ENCODE measurements at regions not wholly inside any gene's neighbourhood (a gene's known extent, or its start where the extent isn't known, plus 50 kb on each side); places are given as distances from the start of the nearest gene placed in this dataset.

GRCh38 chr18:60965856-60966255 lies 367.4 kb upstream of the CDH20 start:
- CTCF ChIA-PET = no interaction called here
- POLR2A ChIA-PET = no interaction called here
- DNase-seq (ENCODE audit: low read depth in 1 of 2, low spot score in 1 of 2) (no peak), FAIRE-seq (no peak), ATAC-seq (no peak)
- TF ChIP-seq KDM1A (IDR thresholded peaks at IDR 0.05; ENCODE audit: low read depth) = no peak
- TF ChIP-seq ZSCAN20 (CRISPR knock-in tag; IDR thresholded peaks at IDR 0.05) = no peak
- TF ChIP-seq E2F6 (IDR thresholded peaks at IDR 0.05; ENCODE audit: borderline replicate concordance, low read depth) = no peak
- no peak for TF ChIP-seq POLR2AphosphoS2 (conservative IDR thresholded peaks at IDR 0.05; ENCODE audit: low read length)
- TF ChIP-seq POLR2A (IDR thresholded peaks at IDR 0.05; ENCODE audit: low read length) = no peak
- no peak for TF ChIP-seq NR3C1 (IDR thresholded peaks at IDR 0.05)
- no peak for TF ChIP-seq MAFK (IDR thresholded peaks at IDR 0.05; ENCODE audit: partially characterized antibody)
- TF ChIP-seq HDAC2 (IDR thresholded peaks at IDR 0.05) = no peak
- TF ChIP-seq EHMT2 (IDR thresholded peaks at IDR 0.05; ENCODE audit: low read depth) = no peak
- no peak for TF ChIP-seq RFX5 (IDR thresholded peaks at IDR 0.05)
- no peak for TF ChIP-seq CEBPB (IDR thresholded peaks at IDR 0.05)
- TF ChIP-seq NPAS2 (CRISPR knock-in tag; IDR thresholded peaks at IDR 0.05; ENCODE audit: borderline replicate concordance) = no peak
- TF ChIP-seq ATOH8 (CRISPR knock-in tag; IDR thresholded peaks at IDR 0.05; ENCODE audit: low read depth) = no peak
- TF ChIP-seq JUN (IDR thresholded peaks at IDR 0.05) = no peak
- TF ChIP-seq HOXA7 (CRISPR knock-in tag; IDR thresholded peaks at IDR 0.05) = no peak
- no peak for TF ChIP-seq TFCP2L1 (CRISPR knock-in tag; IDR thresholded peaks at IDR 0.05)
- no peak for TF ChIP-seq CHD4 (IDR thresholded peaks at IDR 0.05; ENCODE audit: borderline replicate concordance)
- TF ChIP-seq RCOR1 (IDR thresholded peaks at IDR 0.05; ENCODE audit: low read depth, low read length) = no peak
- no peak for TF ChIP-seq CBX2 (IDR thresholded peaks at IDR 0.05; ENCODE audit: borderline replicate concordance, low read depth)
- no peak for TF ChIP-seq CBX8 (IDR thresholded peaks at IDR 0.05)
- Histone ChIP-seq H3K4me3 (no peak overlapping the region), H3K9me3 (no peaks in the 10 kb centered on the region), H3K4me2 (no peak overlapping the region), H3K4me1 (no peaks in the 10 kb centered on the region), H3K27ac (no peak overlapping the region)

GRCh38 chr18:60966876-60967275 lies 366.4 kb upstream of the CDH20 start:
- Histone ChIP-seq H3K4me1 (no peaks in the 10 kb centered on the region), H3K27ac (no peak overlapping the region), H3K4me2 (no peak overlapping the region), H3K4me3 (no peak overlapping the region), H3K9me3 (no peaks in the 10 kb centered on the region)
- POLR2A ChIA-PET = no interaction called here
- DNase-seq (ENCODE audit: low read depth in 1 of 2, low spot score in 1 of 2) (no peak), ATAC-seq (no peak), FAIRE-seq (no peak)
- TF ChIP-seq NR3C1 (IDR thresholded peaks at IDR 0.05) (no peak), FOSL2 (IDR thresholded peaks at IDR 0.05) (no peak), FOSL2 (CRISPR knock-in tag; IDR thresholded peaks at IDR 0.05) (no peak), USF2 (IDR thresholded peaks at IDR 0.05) (no peak), JUN (IDR thresholded peaks at IDR 0.05) (no peak), HOXA7 (CRISPR knock-in tag; IDR thresholded peaks at IDR 0.05) (no peak), CBX8 (IDR thresholded peaks at IDR 0.05) (no peak), CEBPB (IDR thresholded peaks at IDR 0.05) (no peak), TP53 (CRISPR knock-in tag; IDR thresholded peaks at IDR 0.05) (no peak), ATOH8 (CRISPR knock-in tag; IDR thresholded peaks at IDR 0.05; ENCODE audit: low read depth) (no peak)
- CTCF ChIA-PET = no interaction called here
- WGBS (ENCODE audit: missing lambda C conversion rate) = 2% methylated on average over 2 of the region's 2 CpGs

- FAIRE-seq = no peak
- ChIA-PET CTCF (no interaction called here), POLR2A (no interaction called here)
- DNase-seq (ENCODE audit: low read depth in 1 of 2, low spot score in 1 of 2) = no peak
- no peaks in the 10 kb centered on the region for H3K9me3 ChIP-seq
- ATAC-seq = no peak
- TF ChIP-seq HEYL (CRISPR knock-in tag; IDR thresholded peaks at IDR 0.05) (no peak), RNF2 (IDR thresholded peaks at IDR 0.05; ENCODE audit: borderline replicate concordance, low read depth) (no peak), PBX3 (IDR thresholded peaks at IDR 0.05) (no peak), NFE2L2 (conservative IDR thresholded peaks at IDR 0.05; ENCODE audit: low read length) (no peak), MAZ (IDR thresholded peaks at IDR 0.05; ENCODE audit: borderline replicate concordance, low read depth, low read length) (no peak), HDAC2 (IDR thresholded peaks at IDR 0.05) (no peak), POLR2A (IDR thresholded peaks at IDR 0.05; ENCODE audit: low read length) (no peak), KDM1A (IDR thresholded peaks at IDR 0.05; ENCODE audit: low read depth) (no peak), RARB (CRISPR knock-in tag; IDR thresholded peaks at IDR 0.05) (no peak)
- WGBS (ENCODE audit: missing lambda C conversion rate) = 18% methylated on average over 7 of the region's 7 CpGs
- H3K4me1 ChIP-seq = no peaks in the 10 kb centered on the region
- no peak overlapping the region for H3K4me2 ChIP-seq
- H3K27ac ChIP-seq = no peak overlapping the region
- H3K4me3 ChIP-seq = no peak overlapping the region
These were observed 357.8 kb upstream of the CDH20 start for GRCh38 chr18:60975420-60975819.
